Esophagus mucosa (tissue), 1 donor: ENCODE measurements at regions not wholly inside any gene's neighbourhood (a gene's known extent, or its start where the extent isn't known, plus 50 kb on each side); places are given as distances from the start of the nearest gene placed in this dataset.

Source experiments
- ATAC-seq: fragments of 200-7000 bp; cut with Tn5 transposase; one replicate; pipeline ENCODE4 v1.9.1; 2020
- donor health status: DM: yes; HTN: yes; CAD: no.

GRCh38 chr17:56648321-56648720 lies 54.8 kb downstream of the NOG start:
- ATAC-seq: no peak

- ATAC-seq: no peak
Observed at GRCh38 chr17:56648806-56649205, 55.3 kb downstream of the NOG start.

GRCh38 chr17:56652628-56653027 lies 59.1 kb downstream of the NOG start:
- no peak for ATAC-seq

GRCh38 chr17:56653877-56654276 lies 60.4 kb downstream of the NOG start:
- ATAC-seq: no peak

- ATAC-seq: no peak
Observed at GRCh38 chr17:56656701-56657327, 63.3 kb downstream of the NOG start.

- ATAC-seq: no peak
Observed at GRCh38 chr17:56658648-56659047, 65.1 kb downstream of the NOG start.

- ATAC-seq: no peak
Observed at GRCh38 chr17:56659622-56660021, 66.1 kb downstream of the NOG start.

GRCh38 chr17:56661906-56662305 lies 68.4 kb downstream of the NOG start:
- no peak for ATAC-seq

GRCh38 chr17:56665864-56666263 lies 72.4 kb downstream of the NOG start:
- ATAC-seq: no peak

- no peak for ATAC-seq
Observed at GRCh38 chr17:56667925-56668458, 74.5 kb downstream of the NOG start.

GRCh38 chr17:56672195-56672594 lies 78.7 kb downstream of the NOG start:
- no peak for ATAC-seq

- ATAC-seq: no peak
Observed at GRCh38 chr17:56674401-56674925, 81.0 kb downstream of the NOG start.

- no peak for ATAC-seq
Observed at GRCh38 chr17:56675876-56676660, 82.6 kb downstream of the NOG start.

- ATAC-seq: no peak
Observed at GRCh38 chr17:56676810-56677209, 83.3 kb downstream of the NOG start.

- no peak for ATAC-seq
Observed at GRCh38 chr17:56678249-56679114, 85.0 kb downstream of the NOG start.

- no peak for ATAC-seq
Observed at GRCh38 chr17:56679115-56679776, 85.7 kb downstream of the NOG start.

- no peak for ATAC-seq
Observed at GRCh38 chr17:56679777-56680422, 86.4 kb downstream of the NOG start.

GRCh38 chr17:56680676-56681075 lies 87.2 kb downstream of the NOG start:
- ATAC-seq: no peak

- ATAC-seq: no peak
Observed at GRCh38 chr17:56681561-56682266, 88.2 kb downstream of the NOG start.

- no peak for ATAC-seq
Observed at GRCh38 chr17:56688151-56688550, 94.7 kb downstream of the NOG start.
